ENCODE measurements at regions not wholly inside any gene's neighbourhood (a gene's known extent, or its start where the extent isn't known, plus 50 kb on each side); places are given as distances from the start of the nearest gene placed in this dataset.

GRCh38 chr7:68058014-68058413 lies 1061.4 kb downstream of the TYW1 start:
- POLR2A ChIA-PET, result no interaction called here
- no CpG with 5 or more reads among the region's 2 CpGs for WGBS (ENCODE audit: insufficient coverage)

GRCh38 chr7:68063171-68063570 lies 1066.5 kb downstream of the TYW1 start:
- CTCF ChIA-PET, result interaction anchor here (0.5 to 1.8 kb wide), 2 partner anchors 111 to 1869 kb away, joined by 3 to 5 read pairs; no protein-coding TSS in a partner anchor
- 100% methylated on average over 1 of the region's 6 CpGs for WGBS (ENCODE audit: insufficient coverage)
- no peak overlapping the region for H3K4me3 ChIP-seq (ENCODE audit: control insufficient read depth in 1 of 7, extremely low read depth in 1 of 7, insufficient read depth in 4 of 7, low read depth in 2 of 7, low read length in 6 of 7)
- no peak overlapping the region for H3K27ac ChIP-seq (ENCODE audit: insufficient read depth in 1 of 2, low read depth in 1 of 2, low read length in 2 of 2, poor library complexity in 1 of 2, severe bottlenecking in 2 of 2)
- no peaks in the 10 kb centered on the region for H3K27me3 ChIP-seq (replicated peaks in 2 of 5; ENCODE audit: control insufficient read depth in 4 of 5, insufficient read depth in 5 of 5, low read length in 4 of 5)
- H3K9me3 ChIP-seq (ENCODE audit: control extremely low read depth in 1 of 5, control insufficient read depth in 4 of 5, insufficient read depth in 2 of 5, low read depth in 1 of 5, low read length in 4 of 5), result no peaks in the 10 kb centered on the region
- H3K36me3 ChIP-seq (ENCODE audit: control insufficient read depth in 4 of 4, insufficient read depth in 4 of 4, low read length in 3 of 4), result no peaks in the 10 kb centered on the region
- POLR2A ChIA-PET, result no interaction called here
- H3K4me1 ChIP-seq (ENCODE audit: control extremely low read depth in 1 of 4, control insufficient read depth in 4 of 4, insufficient read depth in 4 of 4, low read length in 3 of 4), result no peaks in the 10 kb centered on the region
- no peak for DNase-seq

More at GRCh38 chr7:68058014-68058413, 1061.4 kb downstream of the TYW1 start:
- H3K4me1 ChIP-seq (ENCODE audit: control extremely low read depth in 1 of 4, control insufficient read depth in 4 of 4, insufficient read depth in 4 of 4, low read length in 3 of 4), result no peaks in the 10 kb centered on the region
- H3K4me3 ChIP-seq (ENCODE audit: control insufficient read depth in 1 of 7, extremely low read depth in 1 of 7, insufficient read depth in 4 of 7, low read depth in 2 of 7, low read length in 6 of 7), result no peak overlapping the region
- H3K9me3 ChIP-seq (ENCODE audit: control extremely low read depth in 1 of 5, control insufficient read depth in 4 of 5, insufficient read depth in 2 of 5, low read depth in 1 of 5, low read length in 4 of 5), result no peaks in the 10 kb centered on the region
- no peaks in the 10 kb centered on the region for H3K27me3 ChIP-seq (replicated peaks in 2 of 5; ENCODE audit: control insufficient read depth in 4 of 5, insufficient read depth in 5 of 5, low read length in 4 of 5)
- no peaks in the 10 kb centered on the region for H3K36me3 ChIP-seq (ENCODE audit: control insufficient read depth in 4 of 4, insufficient read depth in 4 of 4, low read length in 3 of 4)
- CTCF ChIA-PET, result no interaction called here
- no peak for DNase-seq
- no peak overlapping the region for H3K27ac ChIP-seq (ENCODE audit: insufficient read depth in 1 of 2, low read depth in 1 of 2, low read length in 2 of 2, poor library complexity in 1 of 2, severe bottlenecking in 2 of 2)

GRCh38 chr7:68065581-68065980 lies 1068.9 kb downstream of the TYW1 start:
- 97% methylated on average over 3 of the region's 4 CpGs for WGBS (ENCODE audit: insufficient coverage)
- Histone ChIP-seq H3K4me1 (ENCODE audit: control extremely low read depth in 1 of 4, control insufficient read depth in 4 of 4, insufficient read depth in 4 of 4, low read length in 3 of 4) (no peaks in the 10 kb centered on the region), H3K36me3 (ENCODE audit: control insufficient read depth in 4 of 4, insufficient read depth in 4 of 4, low read length in 3 of 4) (no peaks in the 10 kb centered on the region), H3K27ac (ENCODE audit: insufficient read depth in 1 of 2, low read depth in 1 of 2, low read length in 2 of 2, poor library complexity in 1 of 2, severe bottlenecking in 2 of 2) (no peak overlapping the region), H3K4me3 (ENCODE audit: control insufficient read depth in 1 of 7, extremely low read depth in 1 of 7, insufficient read depth in 4 of 7, low read depth in 2 of 7, low read length in 6 of 7) (no peak overlapping the region), H3K9me3 (ENCODE audit: control extremely low read depth in 1 of 5, control insufficient read depth in 4 of 5, insufficient read depth in 2 of 5, low read depth in 1 of 5, low read length in 4 of 5) (no peaks in the 10 kb centered on the region), H3K27me3 (replicated peaks in 2 of 5; ENCODE audit: control insufficient read depth in 4 of 5, insufficient read depth in 5 of 5, low read length in 4 of 5) (no peaks in the 10 kb centered on the region)
- POLR2A ChIA-PET, result no interaction called here
- no peak for DNase-seq
- CTCF ChIA-PET, result no interaction called here

- Histone ChIP-seq H3K27me3 (replicated peaks in 2 of 5; ENCODE audit: control insufficient read depth in 4 of 5, insufficient read depth in 5 of 5, low read length in 4 of 5) (no peaks in the 10 kb centered on the region), H3K36me3 (ENCODE audit: control insufficient read depth in 4 of 4, insufficient read depth in 4 of 4, low read length in 3 of 4) (no peaks in the 10 kb centered on the region), H3K4me3 (ENCODE audit: control insufficient read depth in 1 of 7, extremely low read depth in 1 of 7, insufficient read depth in 4 of 7, low read depth in 2 of 7, low read length in 6 of 7) (no peak overlapping the region), H3K4me1 (ENCODE audit: control extremely low read depth in 1 of 4, control insufficient read depth in 4 of 4, insufficient read depth in 4 of 4, low read length in 3 of 4) (no peaks in the 10 kb centered on the region), H3K9me3 (ENCODE audit: control extremely low read depth in 1 of 5, control insufficient read depth in 4 of 5, insufficient read depth in 2 of 5, low read depth in 1 of 5, low read length in 4 of 5) (no peaks in the 10 kb centered on the region), H3K27ac (ENCODE audit: insufficient read depth in 1 of 2, low read depth in 1 of 2, low read length in 2 of 2, poor library complexity in 1 of 2, severe bottlenecking in 2 of 2) (no peak overlapping the region)
- ChIA-PET POLR2A (no interaction called here), CTCF (no interaction called here)
- 45% methylated on average over 2 of the region's 4 CpGs for WGBS (ENCODE audit: insufficient coverage)
- no peak for DNase-seq
Measured at GRCh38 chr7:68067845-68068244, 1071.2 kb downstream of the TYW1 start.

GRCh38 chr7:68070992-68071391 lies 1074.4 kb downstream of the TYW1 start:
- no peaks in the 10 kb centered on the region for H3K27me3 ChIP-seq (replicated peaks in 2 of 5; ENCODE audit: control insufficient read depth in 4 of 5, insufficient read depth in 5 of 5, low read length in 4 of 5)
- H3K27ac ChIP-seq (ENCODE audit: insufficient read depth in 1 of 2, low read depth in 1 of 2, low read length in 2 of 2, poor library complexity in 1 of 2, severe bottlenecking in 2 of 2), result no peak overlapping the region
- no peaks in the 10 kb centered on the region for H3K4me1 ChIP-seq (ENCODE audit: control extremely low read depth in 1 of 4, control insufficient read depth in 4 of 4, insufficient read depth in 4 of 4, low read length in 3 of 4)
- H3K36me3 ChIP-seq (ENCODE audit: control insufficient read depth in 4 of 4, insufficient read depth in 4 of 4, low read length in 3 of 4), result no peaks in the 10 kb centered on the region
- 60% methylated on average over 2 of the region's 5 CpGs for WGBS (ENCODE audit: insufficient coverage)
- POLR2A ChIA-PET, result no interaction called here
- H3K4me3 ChIP-seq (ENCODE audit: control insufficient read depth in 1 of 7, extremely low read depth in 1 of 7, insufficient read depth in 4 of 7, low read depth in 2 of 7, low read length in 6 of 7), result no peak overlapping the region
- CTCF ChIA-PET, result no interaction called here
- no peak for DNase-seq
- no peaks in the 10 kb centered on the region for H3K9me3 ChIP-seq (ENCODE audit: control extremely low read depth in 1 of 5, control insufficient read depth in 4 of 5, insufficient read depth in 2 of 5, low read depth in 1 of 5, low read length in 4 of 5)

GRCh38 chr7:68073701-68074100 lies 1077.1 kb downstream of the TYW1 start:
- Histone ChIP-seq H3K27ac (ENCODE audit: insufficient read depth in 1 of 2, low read depth in 1 of 2, low read length in 2 of 2, poor library complexity in 1 of 2, severe bottlenecking in 2 of 2) (no peak overlapping the region), H3K4me3 (ENCODE audit: control insufficient read depth in 1 of 7, extremely low read depth in 1 of 7, insufficient read depth in 4 of 7, low read depth in 2 of 7, low read length in 6 of 7) (no peak overlapping the region), H3K9me3 (ENCODE audit: control extremely low read depth in 1 of 5, control insufficient read depth in 4 of 5, insufficient read depth in 2 of 5, low read depth in 1 of 5, low read length in 4 of 5) (no peaks in the 10 kb centered on the region), H3K27me3 (replicated peaks in 2 of 5; ENCODE audit: control insufficient read depth in 4 of 5, insufficient read depth in 5 of 5, low read length in 4 of 5) (no peaks in the 10 kb centered on the region), H3K4me1 (ENCODE audit: control extremely low read depth in 1 of 4, control insufficient read depth in 4 of 4, insufficient read depth in 4 of 4, low read length in 3 of 4) (no peaks in the 10 kb centered on the region), H3K36me3 (ENCODE audit: control insufficient read depth in 4 of 4, insufficient read depth in 4 of 4, low read length in 3 of 4) (no peaks in the 10 kb centered on the region)
- WGBS (ENCODE audit: insufficient coverage), result 76% methylated on average over 5 of the region's 5 CpGs
- ChIA-PET CTCF (no interaction called here), POLR2A (no interaction called here)
- no peak for DNase-seq

GRCh38 chr7:68074242-68074641 lies 1077.6 kb downstream of the TYW1 start:
- whole genome bisulfite sequencing (ENCODE audit: insufficient coverage), result 86% methylated on average over 2 of the region's 3 CpGs
- no peak overlapping the region for H3K4me3 ChIP-seq (ENCODE audit: control insufficient read depth in 1 of 7, extremely low read depth in 1 of 7, insufficient read depth in 4 of 7, low read depth in 2 of 7, low read length in 6 of 7)
- ChIA-PET POLR2A (no interaction called here), CTCF (no interaction called here)
- no peaks in the 10 kb centered on the region for H3K9me3 ChIP-seq (ENCODE audit: control extremely low read depth in 1 of 5, control insufficient read depth in 4 of 5, insufficient read depth in 2 of 5, low read depth in 1 of 5, low read length in 4 of 5)
- no peaks in the 10 kb centered on the region for H3K27me3 ChIP-seq (replicated peaks in 2 of 5; ENCODE audit: control insufficient read depth in 4 of 5, insufficient read depth in 5 of 5, low read length in 4 of 5)
- no peaks in the 10 kb centered on the region for H3K36me3 ChIP-seq (ENCODE audit: control insufficient read depth in 4 of 4, insufficient read depth in 4 of 4, low read length in 3 of 4)
- DNase-seq, result no peak
- H3K4me1 ChIP-seq (ENCODE audit: control extremely low read depth in 1 of 4, control insufficient read depth in 4 of 4, insufficient read depth in 4 of 4, low read length in 3 of 4), result no peaks in the 10 kb centered on the region
- H3K27ac ChIP-seq (ENCODE audit: insufficient read depth in 1 of 2, low read depth in 1 of 2, low read length in 2 of 2, poor library complexity in 1 of 2, severe bottlenecking in 2 of 2), result no peak overlapping the region
